Neural cell (in vitro differentiated cells): ENCODE measurements at regions not wholly inside any gene's neighbourhood (a gene's known extent, or its start where the extent isn't known, plus 50 kb on each side); places are given as distances from the start of the nearest gene placed in this dataset.

Experiments used
- H2AFZ ChIP-seq: fragments of 200-600, 300-800 bp; sonication (generic), shearing (Covaris generic); 2 replicates; pipeline ENCODE4 v1.6.0; 2014; ENCODE audit warnings: low read depth, mild to moderate bottlenecking, antibody characterized with exemption, low read length, moderate library complexity
- H3F3A ChIP-seq: fragments of 200-600 bp; shearing (Covaris generic); 2 replicates; pipeline ENCODE4 v1.6.1; 2016; ENCODE audit warnings: mild to moderate bottlenecking, moderate library complexity, mixed read lengths, antibody characterized with exemption, low read length; ENCODE audit not compliant: insufficient read depth, poor library complexity, severe bottlenecking
- H3K27ac ChIP-seq: fragments of 200-600, 300-800 bp; sonication (generic), shearing (Covaris generic); 2 replicates; pipeline ENCODE4 v1.5.1; 2014; ENCODE audit warnings: mild to moderate bottlenecking, low read length, moderate library complexity
- H3K27me3 ChIP-seq: fragments of 300-800, 200-600 bp; sonication (generic), shearing (Covaris generic); 2 replicates; pipeline ENCODE4 v1.6.0; 2014; ENCODE audit warnings: mild to moderate bottlenecking, low read depth, low read length, moderate library complexity; ENCODE audit not compliant: insufficient read depth
- H3K36me3 ChIP-seq: fragments of 300-800, 200-600 bp; sonication (generic), shearing (Covaris generic); 2 replicates; pipeline ENCODE4 v1.5.1; 2014; ENCODE audit warnings: mild to moderate bottlenecking, antibody characterized with exemption, low read length, moderate library complexity; ENCODE audit not compliant: insufficient read depth
- H3K4me2 ChIP-seq: fragments of 300-800, 200-600 bp; sonication (generic), shearing (Covaris generic); 2 replicates; pipeline ENCODE4 v1.6.0; 2014; ENCODE audit warnings: mild to moderate bottlenecking, low read length
- H3K4me3 ChIP-seq: fragments of 300-800, 200-600 bp; sonication (generic), shearing (Covaris generic); 2 replicates; pipeline ENCODE4 v1.5.1; 2014; ENCODE audit warnings: mild to moderate bottlenecking, low read length, moderate library complexity
- H3K79me2 ChIP-seq: fragments of 200-600 bp; shearing (Covaris generic); replicated peaks from 2 replicates; pipeline ENCODE4 v1.6.0; 2014; ENCODE audit warnings: mild to moderate bottlenecking, low read length, moderate library complexity; ENCODE audit not compliant: insufficient read depth
- H3K9ac ChIP-seq: fragments of 300-800, 200-600 bp; sonication (generic), shearing (Covaris generic); 2 replicates; pipeline ENCODE4 v1.6.1; 2016; ENCODE audit warnings: mild to moderate bottlenecking, low read length, mixed read lengths
- H3K9me2 ChIP-seq: fragments of 200-600 bp; shearing (Covaris generic); 2 replicates; pipeline ENCODE4 v1.6.1; 2016; ENCODE audit warnings: mild to moderate bottlenecking, low read length, mixed read lengths; ENCODE audit not compliant: insufficient read depth
- H3K9me3 ChIP-seq: fragments of 200-600, 300-800 bp; sonication (generic), shearing (Covaris generic); 2 replicates; pipeline ENCODE4 v1.6.1; 2016; ENCODE audit warnings: mild to moderate bottlenecking, mixed run types, low read length, moderate library complexity, mixed read lengths
- H4K20me1 ChIP-seq: fragments of 200-600 bp; shearing (Covaris generic); 2 replicates; pipeline ENCODE4 v1.6.1; 2016; ENCODE audit warnings: mild to moderate bottlenecking, mixed run types; ENCODE audit not compliant: insufficient read depth
- EP300 ChIP-seq: fragments of 450-650 bp; conservative IDR thresholded peaks from 2 replicates; pipeline ENCODE4 v1.6.1; 2014; ENCODE audit warnings: antibody characterized with exemption, mild to moderate bottlenecking, moderate library complexity; ENCODE audit not compliant: poor library complexity, severe bottlenecking
- EZH2 ChIP-seq: fragments of 200-600, 300-800 bp; shearing (Covaris generic), sonication (generic); IDR thresholded peaks from 2 replicates; pipeline ENCODE4 v1.6.1; 2014; ENCODE audit warnings: antibody characterized with exemption, low read length, borderline replicate concordance, mild to moderate bottlenecking; ENCODE audit not compliant: insufficient read depth, poor library complexity, severe bottlenecking
- MXI1 ChIP-seq: fragments of 450-650 bp; conservative IDR thresholded peaks from 2 replicates; pipeline ENCODE4 v1.6.1; 2014; ENCODE audit warnings: antibody characterized with exemption, mild to moderate bottlenecking; ENCODE audit not compliant: poor library complexity, severe bottlenecking
- POLR2AphosphoS5 ChIP-seq: IDR thresholded peaks from 2 replicates; pipeline ENCODE4 v1.6.1; 2012
- RAD21 ChIP-seq: fragments of 450-650 bp; conservative IDR thresholded peaks from 2 replicates; pipeline ENCODE4 v1.6.1; 2014; ENCODE audit warnings: antibody characterized with exemption, mild to moderate bottlenecking, moderate library complexity
- REST ChIP-seq: IDR thresholded peaks from 2 replicates; pipeline ENCODE4 v1.6.1; 2012; ENCODE audit warnings: borderline replicate concordance
- SMC3 ChIP-seq: fragments of 450-650 bp; conservative IDR thresholded peaks from 2 replicates; pipeline ENCODE4 v1.6.1; 2014; ENCODE audit warnings: antibody characterized with exemption, mild to moderate bottlenecking, moderate library complexity; ENCODE audit not compliant: poor library complexity
- TAF1 ChIP-seq: IDR thresholded peaks from 2 replicates; pipeline ENCODE4 v1.6.1; 2012; ENCODE audit warnings: low read depth
- TF ChIP-seq, protein P1 (sequence below): fragments of 450-650 bp; IDR thresholded peaks from 2 replicates; pipeline ENCODE4 v1.5.1; 2014; ENCODE audit warnings: antibody characterized with exemption, mild to moderate bottlenecking, moderate library complexity; ENCODE audit not compliant: poor library complexity, severe bottlenecking

- Histone ChIP-seq H3K9ac (no peak overlapping the region), H3K27me3 (no peaks in the 10 kb centered on the region), H3F3A (no peaks in the 10 kb centered on the region), H3K9me3 (no peaks in the 10 kb centered on the region), H3K4me3 (no peak overlapping the region), H3K79me2 (no peaks in the 10 kb centered on the region), H3K36me3 (no peaks in the 10 kb centered on the region), H3K4me2 (no peak overlapping the region), H2AFZ (no peak overlapping the region), H4K20me1 (no peaks in the 10 kb centered on the region), H3K27ac (no peak overlapping the region), H3K9me2 (no peaks in the 10 kb centered on the region)
- TF ChIP-seq EZH2 (no peak), MXI1 (no peak), POLR2AphosphoS5 (no peak)
Measured at GRCh38 chr5:38060354-38060753, 198.0 kb upstream of the EGFLAM start.

DNA sequence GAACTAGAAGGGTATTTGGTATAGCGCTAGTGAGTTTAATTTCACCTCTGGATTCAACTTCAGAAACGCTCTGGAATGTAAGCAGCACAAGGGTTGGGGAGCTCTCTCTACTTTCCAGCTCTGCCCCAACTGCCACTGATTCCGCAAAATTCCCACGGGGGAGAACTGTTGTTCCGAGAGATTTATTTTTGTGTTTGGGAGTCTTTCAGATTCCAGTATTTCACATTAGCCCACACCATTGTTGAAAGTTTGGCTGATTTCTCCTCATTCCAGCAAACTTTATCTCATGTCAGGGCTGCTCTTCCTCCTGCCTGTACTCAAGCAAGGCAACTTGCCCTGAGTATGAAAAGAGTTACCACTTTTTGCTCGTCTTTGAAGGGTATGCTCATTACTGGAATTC, 198.5 kb upstream of the EGFLAM start:
- Histone ChIP-seq H4K20me1 (no peaks in the 10 kb centered on the region), H3K36me3 (no peaks in the 10 kb centered on the region), H3K4me2 (no peak overlapping the region), H3K27me3 (no peaks in the 10 kb centered on the region), H3K79me2 (no peaks in the 10 kb centered on the region), H2AFZ (no peak overlapping the region), H3K9ac (no peak overlapping the region), H3K9me2 (no peaks in the 10 kb centered on the region), H3K27ac (no peak overlapping the region), H3K9me3 (no peaks in the 10 kb centered on the region), H3F3A (no peaks in the 10 kb centered on the region), H3K4me3 (no peak overlapping the region)
- TF ChIP-seq EZH2 (no peak), RAD21 (no peak), POLR2AphosphoS5 (no peak), MXI1 (no peak), EP300 (no peak), REST (no peak), TAF1 (no peak), SMC3 (no peak)
- TF ChIP-seq, protein P1, sequence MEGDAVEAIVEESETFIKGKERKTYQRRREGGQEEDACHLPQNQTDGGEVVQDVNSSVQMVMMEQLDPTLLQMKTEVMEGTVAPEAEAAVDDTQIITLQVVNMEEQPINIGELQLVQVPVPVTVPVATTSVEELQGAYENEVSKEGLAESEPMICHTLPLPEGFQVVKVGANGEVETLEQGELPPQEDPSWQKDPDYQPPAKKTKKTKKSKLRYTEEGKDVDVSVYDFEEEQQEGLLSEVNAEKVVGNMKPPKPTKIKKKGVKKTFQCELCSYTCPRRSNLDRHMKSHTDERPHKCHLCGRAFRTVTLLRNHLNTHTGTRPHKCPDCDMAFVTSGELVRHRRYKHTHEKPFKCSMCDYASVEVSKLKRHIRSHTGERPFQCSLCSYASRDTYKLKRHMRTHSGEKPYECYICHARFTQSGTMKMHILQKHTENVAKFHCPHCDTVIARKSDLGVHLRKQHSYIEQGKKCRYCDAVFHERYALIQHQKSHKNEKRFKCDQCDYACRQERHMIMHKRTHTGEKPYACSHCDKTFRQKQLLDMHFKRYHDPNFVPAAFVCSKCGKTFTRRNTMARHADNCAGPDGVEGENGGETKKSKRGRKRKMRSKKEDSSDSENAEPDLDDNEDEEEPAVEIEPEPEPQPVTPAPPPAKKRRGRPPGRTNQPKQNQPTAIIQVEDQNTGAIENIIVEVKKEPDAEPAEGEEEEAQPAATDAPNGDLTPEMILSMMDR, result no peak
